ENCODE measurements at regions not wholly inside any gene's neighbourhood (a gene's known extent, or its start where the extent isn't known, plus 50 kb on each side); places are given as distances from the start of the nearest gene placed in this dataset.
"Not testable (repeated sequence)": the region's sequence is repeated elsewhere in the genome, so short reads cannot be mapped to it uniquely, and the experiment has no call there.

DNA sequence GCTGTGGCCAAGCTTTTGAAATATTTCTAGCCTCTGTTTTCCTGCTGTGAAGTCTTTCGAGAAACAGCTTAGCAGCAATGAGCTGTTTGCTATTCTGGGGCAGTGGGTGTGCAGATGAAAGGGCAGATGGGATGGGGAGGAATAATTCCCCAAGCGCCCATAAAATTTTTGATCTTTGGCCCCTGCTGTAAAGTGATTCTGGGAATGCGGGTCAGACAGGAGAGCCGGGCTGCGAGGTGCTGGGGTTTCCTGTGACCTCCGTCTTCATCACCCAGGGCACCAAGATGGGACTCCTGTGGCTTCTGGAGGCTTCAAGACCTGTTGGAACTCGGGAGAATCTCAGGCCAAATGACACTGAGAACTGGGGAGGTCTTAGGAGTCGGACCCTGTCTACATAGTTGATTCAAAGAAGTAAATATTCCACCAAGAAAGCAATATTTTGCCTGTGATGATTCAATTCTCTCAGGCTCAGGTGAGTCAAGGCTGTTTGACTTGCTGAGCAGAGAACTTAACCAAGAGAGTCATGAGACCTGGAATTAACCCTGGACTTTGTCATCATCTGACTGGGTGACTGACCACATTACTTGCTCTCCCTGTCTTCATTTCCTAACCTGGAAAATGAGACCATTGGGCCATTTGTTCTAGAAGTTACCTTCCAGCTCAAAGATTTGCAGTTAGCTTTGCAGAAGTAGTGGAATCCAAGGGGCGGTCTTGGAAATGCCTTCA is 86.4 kb downstream of the POLR2M start:
- H3K4me3 ChIP-seq (ENCODE audit: low read depth, low read length), result no peak overlapping the region
- DNase-seq (ENCODE audit: low read depth, low spot score), result no peak
- POLR2A ChIA-PET, result no interaction called here
- TF ChIP-seq, protein P1, sequence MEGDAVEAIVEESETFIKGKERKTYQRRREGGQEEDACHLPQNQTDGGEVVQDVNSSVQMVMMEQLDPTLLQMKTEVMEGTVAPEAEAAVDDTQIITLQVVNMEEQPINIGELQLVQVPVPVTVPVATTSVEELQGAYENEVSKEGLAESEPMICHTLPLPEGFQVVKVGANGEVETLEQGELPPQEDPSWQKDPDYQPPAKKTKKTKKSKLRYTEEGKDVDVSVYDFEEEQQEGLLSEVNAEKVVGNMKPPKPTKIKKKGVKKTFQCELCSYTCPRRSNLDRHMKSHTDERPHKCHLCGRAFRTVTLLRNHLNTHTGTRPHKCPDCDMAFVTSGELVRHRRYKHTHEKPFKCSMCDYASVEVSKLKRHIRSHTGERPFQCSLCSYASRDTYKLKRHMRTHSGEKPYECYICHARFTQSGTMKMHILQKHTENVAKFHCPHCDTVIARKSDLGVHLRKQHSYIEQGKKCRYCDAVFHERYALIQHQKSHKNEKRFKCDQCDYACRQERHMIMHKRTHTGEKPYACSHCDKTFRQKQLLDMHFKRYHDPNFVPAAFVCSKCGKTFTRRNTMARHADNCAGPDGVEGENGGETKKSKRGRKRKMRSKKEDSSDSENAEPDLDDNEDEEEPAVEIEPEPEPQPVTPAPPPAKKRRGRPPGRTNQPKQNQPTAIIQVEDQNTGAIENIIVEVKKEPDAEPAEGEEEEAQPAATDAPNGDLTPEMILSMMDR (IDR thresholded peaks at IDR 0.05; ENCODE audit: insufficient read depth, low read length, missing control alignments), result no peak
- CTCF ChIA-PET, result interaction anchor here (1.2 kb wide), 1 partner anchor 8 kb away, joined by 3 read pairs; no protein-coding TSS in a partner anchor

DNA sequence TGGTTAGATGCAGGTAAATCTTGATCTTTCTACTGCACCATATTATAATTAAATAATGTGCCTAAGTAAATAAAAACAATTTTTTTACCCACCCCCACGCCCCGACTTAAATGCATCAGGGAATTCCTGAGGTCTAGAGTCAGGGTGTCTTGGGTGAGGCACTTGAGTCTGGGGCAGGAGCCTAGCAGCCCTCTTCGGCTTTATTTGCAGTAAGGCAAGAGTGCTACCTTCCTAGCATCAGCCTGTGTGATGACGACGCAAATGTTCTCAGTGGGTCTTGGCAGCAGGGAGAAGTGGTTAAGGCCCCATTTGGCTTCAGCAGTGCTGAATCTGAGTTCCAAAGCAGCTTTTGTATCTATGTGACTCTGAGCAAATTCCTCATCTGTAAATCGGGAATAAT is 88.7 kb downstream of the POLR2M start:
- TF ChIP-seq, protein P1 (IDR thresholded peaks at IDR 0.05; ENCODE audit: insufficient read depth, low read length, missing control alignments), result no peak
- CTCF ChIA-PET, result no interaction called here
- H3K4me3 ChIP-seq (ENCODE audit: low read depth, low read length), result no peak overlapping the region
- POLR2A ChIA-PET, result no interaction called here
- no peak for DNase-seq (ENCODE audit: low read depth, low spot score)

DNA sequence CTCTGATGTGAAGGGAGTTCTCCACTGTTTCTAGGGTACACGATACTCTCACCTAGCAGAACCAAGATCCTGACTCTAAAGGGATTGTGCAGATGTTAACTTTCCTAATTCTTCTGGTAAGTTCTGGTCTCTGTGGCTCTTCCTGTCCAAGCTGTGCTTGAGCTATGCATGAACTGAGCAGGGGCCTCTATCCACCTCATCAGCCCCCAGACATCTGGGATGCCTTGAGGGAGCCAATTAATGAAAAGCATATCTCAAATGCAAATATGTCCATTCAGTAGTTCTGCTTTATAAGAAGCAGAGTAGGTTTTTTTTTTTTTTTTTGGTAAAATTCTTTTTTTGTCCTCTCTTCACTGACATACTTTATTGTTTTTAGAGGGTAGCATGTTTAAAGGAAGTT is 89.6 kb downstream of the POLR2M start:
- no peak overlapping the region for H3K4me3 ChIP-seq (ENCODE audit: low read depth, low read length)
- POLR2A ChIA-PET, result no interaction called here

DNA sequence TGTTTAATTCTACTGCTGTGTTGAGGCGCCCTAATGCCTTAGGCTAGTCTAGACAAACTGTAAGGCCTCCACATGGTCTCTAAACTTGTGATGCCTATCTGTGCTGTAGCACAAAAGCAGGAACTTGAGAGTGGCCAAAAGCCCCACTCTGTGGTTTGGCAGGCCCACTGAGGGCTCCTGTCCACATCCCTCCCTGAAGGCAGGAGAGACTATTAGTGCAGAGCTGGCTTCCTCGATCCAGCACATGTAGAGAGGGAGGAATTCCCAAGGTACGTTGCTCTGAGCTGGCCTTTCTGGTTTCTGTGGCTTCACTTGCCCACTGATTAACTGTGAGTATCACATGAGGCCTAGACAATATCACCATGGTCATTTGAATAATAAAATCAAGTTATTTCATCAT is 90.6 kb downstream of the POLR2M start:
- H3K4me3 ChIP-seq (ENCODE audit: low read depth, low read length), result no peak overlapping the region
- POLR2A ChIA-PET, result no interaction called here
- no peak for DNase-seq (ENCODE audit: low read depth, low spot score)
- TF ChIP-seq, protein P1 (IDR thresholded peaks at IDR 0.05; ENCODE audit: insufficient read depth, low read length, missing control alignments), result no peak
- CTCF ChIA-PET, result interaction anchor here (0.8 kb wide), 1 partner anchor 274 kb away, joined by 3 read pairs; no protein-coding TSS in a partner anchor

More for the DNA sequence above, 89.6 kb downstream of the POLR2M start:
- DNase-seq (ENCODE audit: low read depth, low spot score), result no peak
- CTCF ChIA-PET, result no interaction called here
- TF ChIP-seq, protein P1 (IDR thresholded peaks at IDR 0.05; ENCODE audit: insufficient read depth, low read length, missing control alignments), result no peak

DNA sequence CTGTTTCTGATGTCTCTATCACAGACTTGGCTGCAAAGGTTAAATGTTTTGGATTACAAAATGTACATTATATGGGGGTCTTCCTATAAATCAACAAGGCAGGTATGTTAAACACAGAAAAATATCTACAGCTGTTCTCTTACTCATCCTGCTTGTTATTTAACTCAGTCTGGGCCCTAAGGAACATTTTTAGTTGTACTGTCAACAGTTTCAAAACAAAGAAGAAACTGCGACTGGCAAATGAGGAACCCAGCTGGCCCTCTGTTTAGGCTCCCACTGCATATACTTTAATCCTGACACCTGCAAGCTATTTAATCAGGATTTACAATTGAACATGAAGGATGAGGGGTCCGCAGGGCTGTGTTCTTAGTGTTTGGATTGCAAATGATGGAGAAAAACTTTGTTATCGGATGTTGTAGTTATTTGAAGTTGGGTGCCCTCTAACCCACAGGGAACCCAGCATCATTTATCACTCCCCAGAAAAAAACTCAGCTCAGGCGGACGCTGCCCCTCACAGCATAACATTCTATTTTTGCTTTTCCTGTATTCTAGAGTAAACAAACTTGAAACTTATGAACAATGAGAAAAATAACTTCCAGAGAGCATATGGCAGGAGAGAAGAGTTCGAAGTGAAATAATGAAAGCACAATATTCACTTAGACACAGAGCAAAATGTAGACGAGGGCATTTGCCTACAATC is 91.2 kb downstream of the POLR2M start:
- TF ChIP-seq, protein P1 (IDR thresholded peaks at IDR 0.05; ENCODE audit: insufficient read depth, low read length, missing control alignments), result no peak
- DNase-seq (ENCODE audit: low read depth, low spot score), result no peak
- CTCF ChIA-PET, result interaction anchor here (0.8 kb wide), 1 partner anchor 273 kb away, joined by 3 read pairs; no protein-coding TSS in a partner anchor
- POLR2A ChIA-PET, result no interaction called here
- H3K4me3 ChIP-seq (ENCODE audit: low read depth, low read length), result no peak overlapping the region

DNA sequence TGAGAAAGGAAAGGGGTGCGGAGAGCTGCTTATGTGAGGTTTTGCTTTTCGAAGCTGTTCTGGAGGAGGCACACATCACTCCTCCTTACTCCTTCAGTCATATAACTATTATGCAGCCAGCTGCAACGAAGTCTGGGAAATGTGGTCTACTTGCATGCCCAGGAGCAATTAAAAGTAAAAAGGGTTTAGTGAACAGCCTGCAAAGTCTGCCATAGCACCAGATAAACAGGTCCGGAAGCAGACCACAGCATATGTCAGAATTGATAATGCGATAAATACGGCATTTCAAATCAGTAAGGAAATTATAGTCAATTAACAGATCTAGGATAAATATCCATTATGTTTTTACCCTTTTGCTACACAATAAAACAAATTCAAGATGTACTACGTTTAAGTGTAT is 99.5 kb downstream of the POLR2M start:
- ChIA-PET POLR2A (no interaction called here), CTCF (no interaction called here)
- TF ChIP-seq, protein P1 (IDR thresholded peaks at IDR 0.05; ENCODE audit: insufficient read depth, low read length, missing control alignments), result no peak
- H3K4me3 ChIP-seq (ENCODE audit: low read depth, low read length), result no peak overlapping the region
- DNase-seq (ENCODE audit: low read depth, low spot score), result no peak

DNA sequence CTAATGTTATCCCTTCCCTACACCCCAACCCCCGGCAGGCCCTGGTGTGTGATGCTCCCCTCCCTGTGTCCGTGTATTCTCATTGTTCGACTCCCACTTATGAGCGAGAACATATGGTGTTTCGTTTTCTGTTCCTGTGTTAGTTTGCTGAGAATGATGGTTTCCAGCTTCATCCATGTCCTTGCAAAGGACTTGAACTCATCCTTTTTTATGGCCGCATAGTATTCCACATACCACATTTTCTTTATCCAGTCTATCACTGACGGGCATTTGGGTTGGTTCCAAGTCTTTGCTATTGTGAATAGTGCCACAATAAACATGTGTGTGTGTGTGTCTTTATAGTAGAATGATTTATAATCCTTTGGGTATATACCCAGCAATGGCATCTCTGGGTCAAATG is 102.8 kb downstream of the POLR2M start:
- CTCF ChIA-PET; POLR2A ChIA-PET; DNase-seq (ENCODE audit: low read depth, low spot score); H3K4me3 ChIP-seq (ENCODE audit: low read depth, low read length): not testable (repeated sequence)

Measured in AG04449 (cell line).